AG04450 (cell line): ENCODE measurements at regions not wholly inside any gene's neighbourhood (a gene's known extent, or its start where the extent isn't known, plus 50 kb on each side); places are given as distances from the start of the nearest gene placed in this dataset.

Source experiments
- CTCF ChIA-PET: fragments of 300-600, 350-600 bp; formaldehyde crosslinking; extraction: SDS; loops from one replicate; lab custom pipeline; 2022; ENCODE audit warnings: antibody characterized with exemption, inconsistent platforms; lab: Charles Lee
- POLR2A ChIA-PET: fragments of 350-600 bp; formaldehyde crosslinking; extraction: SDS; loops from one replicate; lab custom pipeline; 2021; ENCODE audit warnings: antibody characterized with exemption, inconsistent platforms; lab: Yijun Ruan, JAX
- DNase-seq: peaks from one replicate; pipeline ENCODE4 v3.0.0-alpha.2; 2011; ENCODE audit warnings: low read depth, low spot score
- H3K27ac ChIP-seq: one replicate; pipeline ENCODE4 v1.5.1; 2012; ENCODE audit warnings: low read depth, low read length, control low read depth
- H3K27me3 ChIP-seq: one replicate; pipeline ENCODE4 v1.6.0; 2012; ENCODE audit warnings: low read length; ENCODE audit not compliant: control insufficient read depth, insufficient read depth
- H3K4me3 ChIP-seq: 2 replicates; pipeline ENCODE4 v1.5.1; 2011; ENCODE audit warnings: mild to moderate bottlenecking, low read depth, low read length, control low read depth
- H3K9me3 ChIP-seq: 2 replicates; pipeline ENCODE4 v1.5.1; 2012; ENCODE audit warnings: low read length; ENCODE audit not compliant: control insufficient read depth, insufficient read depth
- TF ChIP-seq, protein P1 (sequence below): IDR thresholded peaks from 2 replicates; pipeline ENCODE4 v1.5.1; 2011; ENCODE audit warnings: low read depth, low read length, control low read depth, inconsistent platforms

DNA sequence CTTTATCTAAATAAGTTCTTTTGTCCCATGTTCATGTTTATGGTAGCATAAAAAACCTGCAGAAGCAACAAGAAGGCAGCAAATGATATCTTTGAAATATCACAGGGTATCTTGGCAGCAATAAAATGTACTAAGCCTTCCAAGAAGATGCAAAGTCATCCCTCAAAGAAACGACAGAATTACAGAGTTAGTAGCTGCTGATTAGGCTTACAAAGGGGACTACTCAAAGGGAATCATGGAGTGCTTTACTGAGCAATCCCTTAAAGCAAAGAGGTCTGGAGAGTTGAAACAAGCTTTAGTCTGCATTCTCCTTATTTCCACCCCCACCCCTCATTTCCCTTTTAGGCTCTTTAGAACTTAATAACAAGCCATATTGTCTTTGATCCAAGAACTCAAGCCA lies 935.0 kb downstream of the SQOR start:
- CTCF ChIA-PET = no interaction called here
- TF ChIP-seq, protein P1, sequence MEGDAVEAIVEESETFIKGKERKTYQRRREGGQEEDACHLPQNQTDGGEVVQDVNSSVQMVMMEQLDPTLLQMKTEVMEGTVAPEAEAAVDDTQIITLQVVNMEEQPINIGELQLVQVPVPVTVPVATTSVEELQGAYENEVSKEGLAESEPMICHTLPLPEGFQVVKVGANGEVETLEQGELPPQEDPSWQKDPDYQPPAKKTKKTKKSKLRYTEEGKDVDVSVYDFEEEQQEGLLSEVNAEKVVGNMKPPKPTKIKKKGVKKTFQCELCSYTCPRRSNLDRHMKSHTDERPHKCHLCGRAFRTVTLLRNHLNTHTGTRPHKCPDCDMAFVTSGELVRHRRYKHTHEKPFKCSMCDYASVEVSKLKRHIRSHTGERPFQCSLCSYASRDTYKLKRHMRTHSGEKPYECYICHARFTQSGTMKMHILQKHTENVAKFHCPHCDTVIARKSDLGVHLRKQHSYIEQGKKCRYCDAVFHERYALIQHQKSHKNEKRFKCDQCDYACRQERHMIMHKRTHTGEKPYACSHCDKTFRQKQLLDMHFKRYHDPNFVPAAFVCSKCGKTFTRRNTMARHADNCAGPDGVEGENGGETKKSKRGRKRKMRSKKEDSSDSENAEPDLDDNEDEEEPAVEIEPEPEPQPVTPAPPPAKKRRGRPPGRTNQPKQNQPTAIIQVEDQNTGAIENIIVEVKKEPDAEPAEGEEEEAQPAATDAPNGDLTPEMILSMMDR = no peak
- no peak for DNase-seq
- H3K27ac ChIP-seq = no peak overlapping the region
- H3K4me3 ChIP-seq = no peak overlapping the region
- no peaks in the 10 kb centered on the region for H3K27me3 ChIP-seq
- peaks cover 11% of the 10 kb centered on the region; the same call in 1 of the 2 replicates for H3K9me3 ChIP-seq
- POLR2A ChIA-PET = no interaction called here

GRCh38 chr15:46576646-46577395 lies 942.0 kb downstream of the SQOR start:
- DNase-seq = no peak

DNA sequence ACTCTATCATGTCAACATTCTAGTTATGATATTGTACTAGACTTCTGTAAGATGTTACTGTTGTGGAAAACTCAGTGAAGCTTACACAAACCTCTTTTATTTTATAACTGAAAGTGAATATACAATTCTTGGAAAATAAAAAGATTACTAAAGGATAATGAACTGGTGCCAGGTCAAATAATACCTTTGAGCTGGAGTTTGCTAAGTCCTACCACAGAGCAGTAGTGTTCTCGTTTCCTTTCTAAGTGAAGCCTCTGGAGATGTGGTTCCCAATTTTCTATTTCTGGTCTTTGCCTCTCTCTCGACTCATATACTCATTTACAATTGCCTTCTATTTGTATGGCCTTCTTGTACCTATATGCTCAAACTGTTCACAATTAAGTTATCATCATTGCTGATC lies 942.9 kb downstream of the SQOR start:
- Histone ChIP-seq H3K4me3 (no peak overlapping the region), H3K27ac (no peak overlapping the region), H3K9me3 (no peaks in the 10 kb centered on the region), H3K27me3 (no peaks in the 10 kb centered on the region)
- CTCF ChIA-PET = no interaction called here
- POLR2A ChIA-PET = no interaction called here
- no peak for DNase-seq
- TF ChIP-seq, protein P1 = no peak

More at GRCh38 chr15:46576646-46577395, 942.0 kb downstream of the SQOR start:
- ChIA-PET CTCF (no interaction called here), POLR2A (no interaction called here)
- H3K4me3 ChIP-seq = no peak overlapping the region
- H3K27me3 ChIP-seq = no peaks in the 10 kb centered on the region
- TF ChIP-seq, protein P1 = no peak
- H3K9me3 ChIP-seq = no peaks in the 10 kb centered on the region
- H3K27ac ChIP-seq = no peak overlapping the region

GRCh38 chr15:46580487-46580886 lies 945.7 kb downstream of the SQOR start:
- Histone ChIP-seq H3K4me3 (no peak overlapping the region), H3K27me3 (no peaks in the 10 kb centered on the region), H3K9me3 (no peaks in the 10 kb centered on the region; the same call in 1 of the 2 replicates), H3K27ac (no peak overlapping the region)
- CTCF ChIA-PET = no interaction called here
- TF ChIP-seq, protein P1 = no peak
- no peak for DNase-seq
- POLR2A ChIA-PET = no interaction called here

GRCh38 chr15:46580924-46581323 lies 946.1 kb downstream of the SQOR start:
- no peak for DNase-seq
- H3K27me3 ChIP-seq = no peaks in the 10 kb centered on the region
- TF ChIP-seq, protein P1 = no peak
- ChIA-PET POLR2A (no interaction called here), CTCF (no interaction called here)
- no peak overlapping the region for H3K4me3 ChIP-seq
- no peak overlapping the region for H3K27ac ChIP-seq
- H3K9me3 ChIP-seq = no peaks in the 10 kb centered on the region; the same call in 1 of the 2 replicates
